ENCODE measurements at regions not wholly inside any gene's neighbourhood (a gene's known extent, or its start where the extent isn't known, plus 50 kb on each side); places are given as distances from the start of the nearest gene placed in this dataset.
"Not testable (repeated sequence)": the region's sequence is repeated elsewhere in the genome, so short reads cannot be mapped to it uniquely, and the experiment has no call there.

- H3K9me3 Mint-ChIP-seq = peaks cover 1 to 2% of the 10 kb centered on the region in 2 donors
- no peaks in the 10 kb centered on the region for H3K4me1 Mint-ChIP-seq (ENCODE audit: low read depth)
- no peak for ATAC-seq (replicated peaks in 1 of 2)
- no peaks in the 10 kb centered on the region for H3K27me3 Mint-ChIP-seq (ENCODE audit: low read depth)
- no peak for DNase-seq
- peaks cover 0 to 2% of the 10 kb centered on the region in 2 donors for H3K36me3 Mint-ChIP-seq (ENCODE audit: insufficient read depth in 2 of 2)
- no peak overlapping the region for H3K4me3 Mint-ChIP-seq
- H3K27ac Mint-ChIP-seq = no peak overlapping the region
These were observed 619.4 kb upstream of the TMPRSS15 start for GRCh38 chr21:19022978-19023377.

- H3K4me3 Mint-ChIP-seq = no peak overlapping the region
- no peaks in the 10 kb centered on the region for H3K27me3 Mint-ChIP-seq (ENCODE audit: low read depth)
- no peak overlapping the region for H3K27ac Mint-ChIP-seq
- DNase-seq (no peak), ATAC-seq (replicated peaks in 1 of 2) (no peak)
- no peaks in the 10 kb centered on the region for H3K36me3 Mint-ChIP-seq (ENCODE audit: insufficient read depth in 2 of 2)
- no peaks in the 10 kb centered on the region for H3K4me1 Mint-ChIP-seq (ENCODE audit: low read depth)
- H3K9me3 Mint-ChIP-seq = peaks cover 3 to 4% of the 10 kb centered on the region in 2 donors
These were observed 623.3 kb upstream of the TMPRSS15 start for GRCh38 chr21:19026911-19027310.

- no peak overlapping the region for H3K4me3 Mint-ChIP-seq
- H3K4me1 Mint-ChIP-seq (ENCODE audit: low read depth) = no peaks in the 10 kb centered on the region
- ATAC-seq (replicated peaks in 1 of 2) (no peak), DNase-seq (no peak)
- no peaks in the 10 kb centered on the region for H3K27me3 Mint-ChIP-seq (ENCODE audit: low read depth)
- H3K36me3 Mint-ChIP-seq (ENCODE audit: insufficient read depth in 2 of 2) = no peaks in the 10 kb centered on the region
- no peak overlapping the region for H3K27ac Mint-ChIP-seq
- H3K9me3 Mint-ChIP-seq = peaks cover 7 to 8% of the 10 kb centered on the region in 2 donors
These were observed 626.2 kb upstream of the TMPRSS15 start for GRCh38 chr21:19029816-19030215.

GRCh38 chr21:19031953-19032352, 628.4 kb upstream of the TMPRSS15 start:
- no peak overlapping the region for H3K4me3 Mint-ChIP-seq
- no peaks in the 10 kb centered on the region for H3K27me3 Mint-ChIP-seq (ENCODE audit: low read depth)
- DNase-seq = no peak
- no peak for ATAC-seq (replicated peaks in 1 of 2)
- H3K4me1 Mint-ChIP-seq (ENCODE audit: low read depth) = no peaks in the 10 kb centered on the region
- no peak overlapping the region for H3K27ac Mint-ChIP-seq
- peaks cover 8 to 9% of the 10 kb centered on the region in 2 donors for H3K9me3 Mint-ChIP-seq
- H3K36me3 Mint-ChIP-seq (ENCODE audit: insufficient read depth in 2 of 2) = no peaks in the 10 kb centered on the region

GRCh38 chr21:19034041-19034440, 630.5 kb upstream of the TMPRSS15 start:
- peaks cover 8 to 9% of the 10 kb centered on the region in 2 donors for H3K9me3 Mint-ChIP-seq
- H3K27me3 Mint-ChIP-seq (ENCODE audit: low read depth) = no peaks in the 10 kb centered on the region
- peaks cover 0 to 2% of the 10 kb centered on the region in 2 donors for H3K36me3 Mint-ChIP-seq (ENCODE audit: insufficient read depth in 2 of 2)

GRCh38 chr21:19034560-19034959, 631.0 kb upstream of the TMPRSS15 start:
- no peak overlapping the region for H3K27ac Mint-ChIP-seq
- H3K4me1 Mint-ChIP-seq (ENCODE audit: low read depth) = no peaks in the 10 kb centered on the region
- H3K9me3 Mint-ChIP-seq = peaks cover 6 to 7% of the 10 kb centered on the region in 2 donors

More at GRCh38 chr21:19034041-19034440, 630.5 kb upstream of the TMPRSS15 start:
- no peak for DNase-seq
- no peak for ATAC-seq (replicated peaks in 1 of 2)
- Mint-ChIP-seq H3K4me1 (ENCODE audit: low read depth) (no peaks in the 10 kb centered on the region), H3K4me3 (no peak overlapping the region), H3K27ac (no peak overlapping the region)

GRCh38 chr21:19045876-19046275, 642.3 kb upstream of the TMPRSS15 start:
- ATAC-seq (replicated peaks in 1 of 2) (no peak), DNase-seq (no peak)
- Mint-ChIP-seq H3K27me3 (ENCODE audit: low read depth) (no peaks in the 10 kb centered on the region), H3K4me1 (ENCODE audit: low read depth) (no peaks in the 10 kb centered on the region), H3K9me3 (peaks cover 8 to 11% of the 10 kb centered on the region in 2 donors), H3K36me3 (ENCODE audit: insufficient read depth in 2 of 2) (peaks cover 1 to 2% of the 10 kb centered on the region in 2 donors), H3K27ac (no peak overlapping the region), H3K4me3 (no peak overlapping the region)

More at GRCh38 chr21:19034560-19034959, 631.0 kb upstream of the TMPRSS15 start:
- ATAC-seq (replicated peaks in 1 of 2) (no peak), DNase-seq (no peak)
- Mint-ChIP-seq H3K4me3 (no peak overlapping the region), H3K27me3 (ENCODE audit: low read depth) (no peaks in the 10 kb centered on the region), H3K36me3 (ENCODE audit: insufficient read depth in 2 of 2) (peaks cover 0 to 2% of the 10 kb centered on the region in 2 donors)

- Mint-ChIP-seq H3K4me3 (no peak overlapping the region), H3K36me3 (ENCODE audit: insufficient read depth in 2 of 2) (no peaks in the 10 kb centered on the region), H3K27me3 (ENCODE audit: low read depth) (no peaks in the 10 kb centered on the region), H3K9me3 (peaks cover 9 to 13% of the 10 kb centered on the region in 2 donors), H3K27ac (no peak overlapping the region), H3K4me1 (ENCODE audit: low read depth) (no peaks in the 10 kb centered on the region)
- DNase-seq (no peak), ATAC-seq (replicated peaks in 1 of 2) (no peak)
These were observed 644.6 kb upstream of the TMPRSS15 start for GRCh38 chr21:19048098-19048672.

- H3K9me3 Mint-ChIP-seq = peaks cover 10 to 11% of the 10 kb centered on the region in 2 donors
- H3K36me3 Mint-ChIP-seq (ENCODE audit: insufficient read depth in 2 of 2) = no peaks in the 10 kb centered on the region
- H3K27me3 Mint-ChIP-seq (ENCODE audit: low read depth) = no peaks in the 10 kb centered on the region
- DNase-seq (no peak), ATAC-seq (replicated peaks in 1 of 2) (no peak)
- no peaks in the 10 kb centered on the region for H3K4me1 Mint-ChIP-seq (ENCODE audit: low read depth)
- no peak overlapping the region for H3K27ac Mint-ChIP-seq
- no peak overlapping the region for H3K4me3 Mint-ChIP-seq
These were observed 646.0 kb upstream of the TMPRSS15 start for GRCh38 chr21:19049567-19049966.

GRCh38 chr21:19065164-19065563, 661.6 kb upstream of the TMPRSS15 start:
- peaks cover 1 to 7% of the 10 kb centered on the region in 2 donors for H3K9me3 Mint-ChIP-seq
- no peaks in the 10 kb centered on the region for H3K27me3 Mint-ChIP-seq (ENCODE audit: low read depth)
- H3K36me3 Mint-ChIP-seq (ENCODE audit: insufficient read depth in 2 of 2) = no peaks in the 10 kb centered on the region
- no peak for DNase-seq
- no peak overlapping the region for H3K4me3 Mint-ChIP-seq
- no peak for ATAC-seq (replicated peaks in 1 of 2)
- no peak overlapping the region for H3K27ac Mint-ChIP-seq
- H3K4me1 Mint-ChIP-seq (ENCODE audit: low read depth) = no peaks in the 10 kb centered on the region

- Mint-ChIP-seq H3K4me1 (ENCODE audit: low read depth) (no peaks in the 10 kb centered on the region), H3K36me3 (ENCODE audit: insufficient read depth in 2 of 2) (peaks cover 1 to 9% of the 10 kb centered on the region in 2 donors), H3K9me3 (peaks cover 12 to 16% of the 10 kb centered on the region in 2 donors), H3K27ac (no peak overlapping the region), H3K27me3 (ENCODE audit: low read depth) (no peaks in the 10 kb centered on the region), H3K4me3 (no peak overlapping the region)
- no peak for ATAC-seq (replicated peaks in 1 of 2)
- no peak for DNase-seq
These were observed 672.4 kb upstream of the TMPRSS15 start for GRCh38 chr21:19076031-19076430.

GRCh38 chr21:19109694-19110093, 706.1 kb upstream of the TMPRSS15 start:
- H3K27ac Mint-ChIP-seq = no peak overlapping the region
- no peak for DNase-seq
- no peak overlapping the region for H3K4me3 Mint-ChIP-seq
- no peaks in the 10 kb centered on the region for H3K27me3 Mint-ChIP-seq (ENCODE audit: low read depth)
- H3K36me3 Mint-ChIP-seq (ENCODE audit: insufficient read depth in 2 of 2) = no peaks in the 10 kb centered on the region
- H3K4me1 Mint-ChIP-seq (ENCODE audit: low read depth) = no peaks in the 10 kb centered on the region
- peaks cover 2 to 4% of the 10 kb centered on the region in 2 donors for H3K9me3 Mint-ChIP-seq
- ATAC-seq (replicated peaks in 1 of 2) = no peak

GRCh38 chr21:19119259-19119658, 715.7 kb upstream of the TMPRSS15 start:
- H3K27ac Mint-ChIP-seq; H3K4me1 Mint-ChIP-seq (ENCODE audit: low read depth); H3K36me3 Mint-ChIP-seq (ENCODE audit: insufficient read depth in 2 of 2); ATAC-seq (replicated peaks in 1 of 2); H3K4me3 Mint-ChIP-seq; H3K27me3 Mint-ChIP-seq (ENCODE audit: low read depth); DNase-seq: not testable (repeated sequence)
- peaks cover 9 to 12% of the 10 kb centered on the region in 2 donors for H3K9me3 Mint-ChIP-seq

- Mint-ChIP-seq H3K27ac (no peak overlapping the region), H3K4me3 (no peak overlapping the region), H3K27me3 (ENCODE audit: low read depth) (no peaks in the 10 kb centered on the region), H3K9me3 (peaks cover 9 to 12% of the 10 kb centered on the region in 2 donors), H3K4me1 (ENCODE audit: low read depth) (no peaks in the 10 kb centered on the region), H3K36me3 (ENCODE audit: insufficient read depth in 2 of 2) (peaks cover 2 to 3% of the 10 kb centered on the region in 2 donors)
- DNase-seq (no peak), ATAC-seq (replicated peaks in 1 of 2) (no peak)
These were observed 717.0 kb upstream of the TMPRSS15 start for GRCh38 chr21:19120591-19120990.
